Trophoblast cell (in vitro differentiated cells and primary cell): ENCODE measurements at regions not wholly inside any gene's neighbourhood (a gene's known extent, or its start where the extent isn't known, plus 50 kb on each side); places are given as distances from the start of the nearest gene placed in this dataset.
"Not testable (repeated sequence)": the region's sequence is repeated elsewhere in the genome, so short reads cannot be mapped to it uniquely, and the experiment has no call there.

Experiments used
- DNase-seq, 2 donors: peaks; one replicate each; pipeline ENCODE4 v3.0.0-alpha.2; 2016
- H2AFZ ChIP-seq: 2 replicates; pipeline ENCODE4 v1.6.1; 2013; ENCODE audit warnings: low read length, moderate library complexity, mild to moderate bottlenecking; ENCODE audit not compliant: insufficient read depth, poor library complexity
- H2AK5ac ChIP-seq: 2 replicates; pipeline ENCODE4 v1.6.1; 2013; ENCODE audit warnings: mild to moderate bottlenecking, low read length
- H2BK120ac ChIP-seq: 2 replicates; pipeline ENCODE4 v1.6.1; 2013; ENCODE audit warnings: low read length, mild to moderate bottlenecking, moderate library complexity; ENCODE audit not compliant: insufficient read depth, poor library complexity
- H2BK12ac ChIP-seq: 2 replicates; pipeline ENCODE4 v1.6.1; 2013; ENCODE audit warnings: mild to moderate bottlenecking, low read length, moderate library complexity
- H2BK5ac ChIP-seq: 2 replicates; pipeline ENCODE4 v1.6.1; 2013; ENCODE audit warnings: low read length, low read depth, moderate library complexity, mild to moderate bottlenecking; ENCODE audit not compliant: poor library complexity
- H3K14ac ChIP-seq: 2 replicates; pipeline ENCODE4 v1.6.1; 2013; ENCODE audit warnings: mild to moderate bottlenecking, low read length
- H3K18ac ChIP-seq: 2 replicates; pipeline ENCODE4 v1.6.1; 2013; ENCODE audit warnings: mild to moderate bottlenecking, low read length
- H3K23ac ChIP-seq: 2 replicates; pipeline ENCODE4 v1.6.1; 2013; ENCODE audit warnings: low read length
- H3K27ac ChIP-seq: 2 replicates; pipeline ENCODE4 v1.5.1; 2013; ENCODE audit warnings: low read depth, mild to moderate bottlenecking, inconsistent platforms, low read length, moderate library complexity
- H3K27me3 ChIP-seq: 2 replicates; pipeline ENCODE4 v1.6.1; 2013; ENCODE audit warnings: inconsistent platforms, mild to moderate bottlenecking, low read length, moderate library complexity; ENCODE audit not compliant: insufficient read depth
- H3K36me3 ChIP-seq, 2 experiments: 1 replicate in 1 of 2; 2 replicates in 1 of 2; pipeline ENCODE4 v1.6.1; 2013; ENCODE audit warnings: low read length in 2 of 2, mild to moderate bottlenecking in 2 of 2, moderate library complexity in 1 of 2; ENCODE audit not compliant: insufficient read depth in 2 of 2, control insufficient read depth in 1 of 2
- H3K4ac ChIP-seq: 2 replicates; pipeline ENCODE4 v1.6.1; 2013; ENCODE audit warnings: low read depth, mild to moderate bottlenecking, low read length, moderate library complexity
- H3K4me1 ChIP-seq, 2 experiments: 1 replicate in 1 of 2; 2 replicates in 1 of 2; pipeline ENCODE4 v1.6.1; 2013; ENCODE audit warnings: low read length in 2 of 2, mild to moderate bottlenecking in 2 of 2, moderate library complexity in 1 of 2; ENCODE audit not compliant: insufficient read depth in 2 of 2, control insufficient read depth in 1 of 2
- H3K4me2 ChIP-seq: 2 replicates; pipeline ENCODE4 v1.6.1; 2013; ENCODE audit warnings: inconsistent platforms, mild to moderate bottlenecking, low read length, moderate library complexity
- H3K4me3 ChIP-seq: 2 replicates; pipeline ENCODE4 v1.5.1; 2013; ENCODE audit warnings: mild to moderate bottlenecking, low read depth, low read length, inconsistent platforms
- H3K79me1 ChIP-seq: one replicate; pipeline ENCODE4 v1.6.1; 2013; ENCODE audit warnings: low read length
- H3K79me2 ChIP-seq: 2 replicates; pipeline ENCODE4 v1.6.1; 2013; ENCODE audit warnings: low read length, mild to moderate bottlenecking; ENCODE audit not compliant: control insufficient read depth, insufficient read depth, poor library complexity
- H3K9ac ChIP-seq: 2 replicates; pipeline ENCODE4 v1.6.1; 2013; ENCODE audit warnings: mild to moderate bottlenecking, low read length
- H3K9me3 ChIP-seq: 2 replicates; pipeline ENCODE4 v1.6.1; 2013; ENCODE audit warnings: low read depth, mild to moderate bottlenecking, control low read depth, inconsistent platforms, low read length; ENCODE audit not compliant: insufficient read depth
- H4K12ac ChIP-seq: 2 replicates; pipeline ENCODE4 v1.6.1; 2013; ENCODE audit warnings: low read depth, mild to moderate bottlenecking, low read length, moderate library complexity
- H4K8ac ChIP-seq: 2 replicates; pipeline ENCODE4 v1.6.1; 2013; ENCODE audit warnings: low read depth, mild to moderate bottlenecking, low read length, moderate library complexity
- H4K91ac ChIP-seq: one replicate; pipeline ENCODE4 v1.6.1; 2013; ENCODE audit warnings: low read depth, mild to moderate bottlenecking, low read length, moderate library complexity
- WGBS: extraction: QIAGEN DNeasy Blood & Tissue Kit; methylation state at CpG from one replicate; pipeline ENCODE4 v1.1.7; 2013; ENCODE audit warnings: missing lambda C conversion rate; ENCODE audit not compliant: insufficient read length, insufficient coverage; ENCODE audit errors: extremely low coverage; 5-methylcytosine and 5-hydroxymethylcytosine counted together

GRCh38 chrX:65902011-65902410 is 137.9 kb downstream of the VSIG4 start:
- Histone ChIP-seq H3K79me1 (no peaks in the 10 kb centered on the region), H3K18ac (no peak overlapping the region), H3K27me3 (no peaks in the 10 kb centered on the region), H3K36me3 (no peaks in the 10 kb centered on the region), H3K4ac (no peak overlapping the region), H3K4me1 (no peaks in the 10 kb centered on the region), H2AK5ac (no peak overlapping the region), H4K8ac (no peak overlapping the region), H2BK12ac (no peak overlapping the region), H2BK120ac (no peak overlapping the region), H4K12ac (no peak overlapping the region), H3K27ac (no peak overlapping the region), H2AFZ (no peak overlapping the region), H3K4me2 (no peak overlapping the region), H3K79me2 (no peaks in the 10 kb centered on the region), H3K23ac (no peak overlapping the region), H2BK5ac (no peak overlapping the region), H3K14ac (no peak overlapping the region), H3K4me3 (no peak overlapping the region), H4K91ac (no peak overlapping the region), H3K9ac (no peak overlapping the region), H3K9me3 (no peaks in the 10 kb centered on the region)
- DNase-seq, result no peak
- no CpG with 5 or more reads among the region's 3 CpGs for WGBS

- Histone ChIP-seq H3K4me3 (no peak overlapping the region), H3K27me3 (no peaks in the 10 kb centered on the region), H3K79me2 (no peaks in the 10 kb centered on the region), H2AFZ (no peak overlapping the region), H4K8ac (no peak overlapping the region), H2BK120ac (no peak overlapping the region), H3K4ac (no peak overlapping the region), H3K36me3 (no peaks in the 10 kb centered on the region), H3K79me1 (no peaks in the 10 kb centered on the region), H2BK12ac (no peak overlapping the region), H3K9me3 (no peaks in the 10 kb centered on the region), H3K9ac (no peak overlapping the region), H3K14ac (no peak overlapping the region), H3K23ac (no peak overlapping the region), H4K91ac (no peak overlapping the region), H3K4me1 (no peaks in the 10 kb centered on the region), H4K12ac (no peak overlapping the region), H3K27ac (no peak overlapping the region), H2AK5ac (no peak overlapping the region), H2BK5ac (no peak overlapping the region), H3K4me2 (no peak overlapping the region), H3K18ac (no peak overlapping the region)
- no CpG with 5 or more reads among the region's 3 CpGs for WGBS
- no peak for DNase-seq
Measured at GRCh38 chrX:65900850-65901844, 138.7 kb downstream of the VSIG4 start.

GRCh38 chrX:65894133-65894532 is 145.7 kb downstream of the VSIG4 start:
- no peak overlapping the region for H3K4me3 ChIP-seq
- H2BK12ac ChIP-seq, result no peak overlapping the region
- H3K14ac ChIP-seq, result no peak overlapping the region
- no peaks in the 10 kb centered on the region for H3K4me1 ChIP-seq
- H2AFZ ChIP-seq, result no peak overlapping the region
- H2BK5ac ChIP-seq, result no peak overlapping the region
- no peaks in the 10 kb centered on the region for H3K79me2 ChIP-seq
- H3K4me2 ChIP-seq, result no peak overlapping the region
- H3K27ac ChIP-seq, result no peak overlapping the region
- no peaks in the 10 kb centered on the region for H3K27me3 ChIP-seq
- H3K36me3 ChIP-seq, result no peaks in the 10 kb centered on the region
- H3K9me3 ChIP-seq, result no peaks in the 10 kb centered on the region
- no peak overlapping the region for H4K91ac ChIP-seq
- H3K23ac ChIP-seq, result no peak overlapping the region
- H3K18ac ChIP-seq, result no peak overlapping the region
- DNase-seq, result no peak
- no CpG with 5 or more reads among the region's 8 CpGs for WGBS
- H3K79me1 ChIP-seq, result no peaks in the 10 kb centered on the region
- H2AK5ac ChIP-seq, result no peak overlapping the region
- no peak overlapping the region for H4K12ac ChIP-seq
- no peak overlapping the region for H3K9ac ChIP-seq
- H4K8ac ChIP-seq, result no peak overlapping the region
- H2BK120ac ChIP-seq, result no peak overlapping the region
- no peak overlapping the region for H3K4ac ChIP-seq

GRCh38 chrX:65891817-65892216 is 148.1 kb downstream of the VSIG4 start:
- not testable (repeated sequence) for H3K9ac ChIP-seq, H3K79me2 ChIP-seq, H3K4me2 ChIP-seq, H3K4ac ChIP-seq, H3K36me3 ChIP-seq, H3K4me3 ChIP-seq, H4K8ac ChIP-seq, H2BK120ac ChIP-seq, H3K18ac ChIP-seq, H3K27me3 ChIP-seq, H3K4me1 ChIP-seq, H2AK5ac ChIP-seq, H3K27ac ChIP-seq, H3K9me3 ChIP-seq, H4K12ac ChIP-seq, H2BK5ac ChIP-seq, H3K79me1 ChIP-seq, H2BK12ac ChIP-seq, H3K14ac ChIP-seq, H2AFZ ChIP-seq, H4K91ac ChIP-seq, H3K23ac ChIP-seq, DNase-seq
- WGBS, result no CpG with 5 or more reads among the region's 2 CpGs
